ENCODE measurements at regions not wholly inside any gene's neighbourhood (a gene's known extent, or its start where the extent isn't known, plus 50 kb on each side); places are given as distances from the start of the nearest gene placed in this dataset.

DNA sequence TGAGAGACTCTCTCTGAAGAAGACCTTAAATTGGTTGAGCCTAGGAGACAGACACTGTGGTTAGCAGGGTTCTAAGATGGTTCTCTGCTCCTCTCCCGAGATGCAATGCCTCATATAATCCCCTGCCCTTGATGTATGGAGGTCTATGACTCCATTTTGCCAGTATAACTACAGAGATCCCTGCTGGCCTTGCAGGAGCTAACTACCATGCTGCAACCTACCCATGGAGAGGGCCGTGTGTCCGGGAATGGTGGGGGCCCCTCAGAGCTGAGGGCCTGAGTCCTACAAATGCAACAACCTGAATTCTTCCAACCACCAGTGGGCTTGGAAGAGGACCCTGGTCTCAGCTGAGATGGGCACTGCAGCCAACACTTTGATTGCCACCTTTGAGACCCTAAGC lies 388.0 kb downstream of the SETD4 start:
- POLR2A ChIA-PET: no interaction called here

DNA sequence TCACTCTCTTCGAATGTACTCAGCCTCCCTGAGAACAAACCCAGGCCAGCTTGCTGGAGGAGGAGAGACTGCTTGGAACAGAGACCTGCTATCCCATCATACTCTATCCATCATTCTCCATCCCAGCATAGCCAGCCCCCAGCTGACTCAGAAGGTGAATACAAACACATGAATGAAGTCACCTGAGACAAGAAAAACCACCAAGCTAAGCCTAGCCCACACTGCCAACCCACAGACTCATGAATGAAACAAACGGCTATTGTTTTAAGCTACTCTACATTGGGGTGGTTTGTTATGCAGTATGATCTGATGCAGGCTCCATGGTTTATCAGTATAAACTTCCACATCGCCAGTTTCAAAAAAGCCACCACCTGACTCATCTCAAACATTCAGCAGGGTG lies 395.6 kb downstream of the SETD4 start:
- ChIA-PET CTCF (no interaction called here), POLR2A (no interaction called here)
- no peaks in the 10 kb centered on the region for H3K36me3 ChIP-seq (ENCODE audit: control insufficient read depth in 2 of 2, insufficient read depth in 1 of 2, low read length in 2 of 2)
- no peaks in the 10 kb centered on the region for H3K9me3 ChIP-seq (ENCODE audit: control insufficient read depth, insufficient read depth, low read depth, low read length)
- TF ChIP-seq, protein P1, sequence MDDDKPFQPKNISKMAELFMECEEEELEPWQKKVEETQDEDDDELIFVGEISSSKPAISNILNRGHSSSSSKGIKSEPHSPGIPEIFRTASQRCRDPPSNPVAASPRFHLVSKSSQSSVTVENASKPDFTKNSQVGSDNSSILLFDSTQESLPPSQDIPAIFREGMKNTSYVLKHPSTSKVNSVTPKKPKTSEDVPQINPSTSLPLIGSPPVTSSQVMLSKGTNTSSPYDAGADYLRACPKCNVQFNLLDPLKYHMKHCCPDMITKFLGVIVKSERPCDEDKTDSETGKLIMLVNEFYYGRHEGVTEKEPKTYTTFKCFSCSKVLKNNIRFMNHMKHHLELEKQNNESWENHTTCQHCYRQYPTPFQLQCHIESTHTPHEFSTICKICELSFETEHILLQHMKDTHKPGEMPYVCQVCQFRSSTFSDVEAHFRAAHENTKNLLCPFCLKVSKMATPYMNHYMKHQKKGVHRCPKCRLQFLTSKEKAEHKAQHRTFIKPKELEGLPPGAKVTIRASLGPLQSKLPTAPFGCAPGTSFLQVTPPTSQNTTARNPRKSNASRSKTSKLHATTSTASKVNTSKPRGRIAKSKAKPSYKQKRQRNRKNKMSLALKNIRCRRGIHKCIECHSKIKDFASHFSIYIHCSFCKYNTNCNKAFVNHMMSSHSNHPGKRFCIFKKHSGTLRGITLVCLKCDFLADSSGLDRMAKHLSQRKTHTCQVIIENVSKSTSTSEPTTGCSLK (tag by site-specific recombination; IDR thresholded peaks at IDR 0.05): no peak
- TF ChIP-seq ZNF266 (tag by site-specific recombination; IDR thresholded peaks at IDR 0.05; ENCODE audit: low read depth) (no peak), KLF7 (tag by site-specific recombination; IDR thresholded peaks at IDR 0.05; ENCODE audit: borderline replicate concordance) (no peak), EGR2 (tag by site-specific recombination; IDR thresholded peaks at IDR 0.05; ENCODE audit: low read depth) (peak; percentile 77), KLF8 (tag by site-specific recombination; IDR thresholded peaks at IDR 0.05) (no peak), ZNF76 (tag by site-specific recombination; IDR thresholded peaks at IDR 0.05; ENCODE audit: borderline replicate concordance, low read depth) (no peak), ZFHX2 (tag by site-specific recombination; conservative IDR thresholded peaks at IDR 0.05) (peak; percentile 23; the same call in 1 of the 2 replicates), ZNF596 (tag by site-specific recombination; IDR thresholded peaks at IDR 0.05) (no peak)
- TF ChIP-seq, protein P2, sequence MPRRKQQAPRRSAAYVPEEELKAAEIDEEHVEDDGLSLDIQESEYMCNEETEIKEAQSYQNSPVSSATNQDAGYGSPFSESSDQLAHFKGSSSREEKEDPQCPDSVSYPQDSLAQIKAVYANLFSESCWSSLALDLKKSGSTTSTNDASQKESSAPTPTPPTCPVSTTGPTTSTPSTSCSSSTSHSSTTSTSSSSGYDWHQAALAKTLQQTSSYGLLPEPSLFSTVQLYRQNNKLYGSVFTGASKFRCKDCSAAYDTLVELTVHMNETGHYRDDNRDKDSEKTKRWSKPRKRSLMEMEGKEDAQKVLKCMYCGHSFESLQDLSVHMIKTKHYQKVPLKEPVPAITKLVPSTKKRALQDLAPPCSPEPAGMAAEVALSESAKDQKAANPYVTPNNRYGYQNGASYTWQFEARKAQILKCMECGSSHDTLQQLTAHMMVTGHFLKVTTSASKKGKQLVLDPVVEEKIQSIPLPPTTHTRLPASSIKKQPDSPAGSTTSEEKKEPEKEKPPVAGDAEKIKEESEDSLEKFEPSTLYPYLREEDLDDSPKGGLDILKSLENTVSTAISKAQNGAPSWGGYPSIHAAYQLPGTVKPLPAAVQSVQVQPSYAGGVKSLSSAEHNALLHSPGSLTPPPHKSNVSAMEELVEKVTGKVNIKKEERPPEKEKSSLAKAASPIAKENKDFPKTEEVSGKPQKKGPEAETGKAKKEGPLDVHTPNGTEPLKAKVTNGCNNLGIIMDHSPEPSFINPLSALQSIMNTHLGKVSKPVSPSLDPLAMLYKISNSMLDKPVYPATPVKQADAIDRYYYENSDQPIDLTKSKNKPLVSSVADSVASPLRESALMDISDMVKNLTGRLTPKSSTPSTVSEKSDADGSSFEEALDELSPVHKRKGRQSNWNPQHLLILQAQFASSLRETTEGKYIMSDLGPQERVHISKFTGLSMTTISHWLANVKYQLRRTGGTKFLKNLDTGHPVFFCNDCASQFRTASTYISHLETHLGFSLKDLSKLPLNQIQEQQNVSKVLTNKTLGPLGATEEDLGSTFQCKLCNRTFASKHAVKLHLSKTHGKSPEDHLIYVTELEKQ (tag by site-specific recombination; IDR thresholded peaks at IDR 0.05; ENCODE audit: borderline replicate concordance): no peak
- TF ChIP-seq, protein P3, sequence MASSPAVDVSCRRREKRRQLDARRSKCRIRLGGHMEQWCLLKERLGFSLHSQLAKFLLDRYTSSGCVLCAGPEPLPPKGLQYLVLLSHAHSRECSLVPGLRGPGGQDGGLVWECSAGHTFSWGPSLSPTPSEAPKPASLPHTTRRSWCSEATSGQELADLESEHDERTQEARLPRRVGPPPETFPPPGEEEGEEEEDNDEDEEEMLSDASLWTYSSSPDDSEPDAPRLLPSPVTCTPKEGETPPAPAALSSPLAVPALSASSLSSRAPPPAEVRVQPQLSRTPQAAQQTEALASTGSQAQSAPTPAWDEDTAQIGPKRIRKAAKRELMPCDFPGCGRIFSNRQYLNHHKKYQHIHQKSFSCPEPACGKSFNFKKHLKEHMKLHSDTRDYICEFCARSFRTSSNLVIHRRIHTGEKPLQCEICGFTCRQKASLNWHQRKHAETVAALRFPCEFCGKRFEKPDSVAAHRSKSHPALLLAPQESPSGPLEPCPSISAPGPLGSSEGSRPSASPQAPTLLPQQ (tag by site-specific recombination; IDR thresholded peaks at IDR 0.05): no peak
- TF ChIP-seq, protein P4, sequence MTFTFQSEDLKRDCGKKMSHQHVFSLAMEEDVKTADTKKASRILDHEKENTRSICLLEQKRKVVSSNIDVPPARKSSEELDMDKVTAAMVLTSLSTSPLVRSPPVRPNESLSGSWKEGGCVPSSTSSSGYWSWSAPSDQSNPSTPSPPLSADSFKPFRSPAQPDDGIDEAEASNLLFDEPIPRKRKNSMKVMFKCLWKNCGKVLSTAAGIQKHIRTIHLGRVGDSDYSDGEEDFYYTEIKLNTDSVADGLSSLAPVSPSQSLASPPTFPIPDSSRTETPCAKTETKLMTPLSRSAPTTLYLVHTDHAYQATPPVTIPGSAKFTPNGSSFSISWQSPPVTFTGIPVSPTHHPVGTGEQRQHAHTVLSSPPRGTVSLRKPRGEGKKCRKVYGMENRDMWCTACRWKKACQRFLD (tag by site-specific recombination; IDR thresholded peaks at IDR 0.05): no peak
- H3K4me3 ChIP-seq (ENCODE audit: low read depth, low read length): no peak overlapping the region
- H3K4me1 ChIP-seq (ENCODE audit: control insufficient read depth, insufficient read depth, low read length): no peaks in the 10 kb centered on the region
- H3K27ac ChIP-seq (ENCODE audit: extremely low read depth, low read depth, low read length): no peak overlapping the region

More for the DNA sequence above, 388.0 kb downstream of the SETD4 start:
- no peaks in the 10 kb centered on the region for H3K36me3 ChIP-seq (ENCODE audit: control insufficient read depth in 2 of 2, insufficient read depth in 1 of 2, low read length in 2 of 2)
- TF ChIP-seq ZNF266 (tag by site-specific recombination; IDR thresholded peaks at IDR 0.05; ENCODE audit: low read depth): no peak
- TF ChIP-seq, protein P5, sequence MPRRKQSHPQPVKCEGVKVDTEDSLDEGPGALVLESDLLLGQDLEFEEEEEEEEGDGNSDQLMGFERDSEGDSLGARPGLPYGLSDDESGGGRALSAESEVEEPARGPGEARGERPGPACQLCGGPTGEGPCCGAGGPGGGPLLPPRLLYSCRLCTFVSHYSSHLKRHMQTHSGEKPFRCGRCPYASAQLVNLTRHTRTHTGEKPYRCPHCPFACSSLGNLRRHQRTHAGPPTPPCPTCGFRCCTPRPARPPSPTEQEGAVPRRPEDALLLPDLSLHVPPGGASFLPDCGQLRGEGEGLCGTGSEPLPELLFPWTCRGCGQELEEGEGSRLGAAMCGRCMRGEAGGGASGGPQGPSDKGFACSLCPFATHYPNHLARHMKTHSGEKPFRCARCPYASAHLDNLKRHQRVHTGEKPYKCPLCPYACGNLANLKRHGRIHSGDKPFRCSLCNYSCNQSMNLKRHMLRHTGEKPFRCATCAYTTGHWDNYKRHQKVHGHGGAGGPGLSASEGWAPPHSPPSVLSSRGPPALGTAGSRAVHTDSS (tag by site-specific recombination; IDR thresholded peaks at IDR 0.05): no peak
- TF ChIP-seq, protein P6, sequence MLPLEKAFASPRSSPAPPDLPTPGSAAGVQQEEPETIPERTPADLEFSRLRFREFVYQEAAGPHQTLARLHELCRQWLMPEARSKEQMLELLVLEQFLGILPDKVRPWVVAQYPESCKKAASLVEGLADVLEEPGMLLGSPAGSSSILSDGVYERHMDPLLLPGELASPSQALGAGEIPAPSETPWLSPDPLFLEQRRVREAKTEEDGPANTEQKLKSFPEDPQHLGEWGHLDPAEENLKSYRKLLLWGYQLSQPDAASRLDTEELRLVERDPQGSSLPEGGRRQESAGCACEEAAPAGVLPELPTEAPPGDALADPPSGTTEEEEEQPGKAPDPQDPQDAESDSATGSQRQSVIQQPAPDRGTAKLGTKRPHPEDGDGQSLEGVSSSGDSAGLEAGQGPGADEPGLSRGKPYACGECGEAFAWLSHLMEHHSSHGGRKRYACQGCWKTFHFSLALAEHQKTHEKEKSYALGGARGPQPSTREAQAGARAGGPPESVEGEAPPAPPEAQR (tag by site-specific recombination; IDR thresholded peaks at IDR 0.05): no peak
- no peaks in the 10 kb centered on the region for H3K4me1 ChIP-seq (ENCODE audit: control insufficient read depth, insufficient read depth, low read length)
- CTCF ChIA-PET: interaction anchor here (1.3 kb wide), 1 partner anchor 26 kb away, joined by 4 read pairs; no protein-coding TSS in a partner anchor
- no peak overlapping the region for H3K27ac ChIP-seq (ENCODE audit: extremely low read depth, low read depth, low read length)
- no peaks in the 10 kb centered on the region for H3K9me3 ChIP-seq (ENCODE audit: control insufficient read depth, insufficient read depth, low read depth, low read length)
- H3K4me3 ChIP-seq (ENCODE audit: low read depth, low read length): no peak overlapping the region

Measured in HEK293 (cell line).